ENCODE measurements at regions not wholly inside any gene's neighbourhood (a gene's known extent, or its start where the extent isn't known, plus 50 kb on each side); places are given as distances from the start of the nearest gene placed in this dataset.

DNA sequence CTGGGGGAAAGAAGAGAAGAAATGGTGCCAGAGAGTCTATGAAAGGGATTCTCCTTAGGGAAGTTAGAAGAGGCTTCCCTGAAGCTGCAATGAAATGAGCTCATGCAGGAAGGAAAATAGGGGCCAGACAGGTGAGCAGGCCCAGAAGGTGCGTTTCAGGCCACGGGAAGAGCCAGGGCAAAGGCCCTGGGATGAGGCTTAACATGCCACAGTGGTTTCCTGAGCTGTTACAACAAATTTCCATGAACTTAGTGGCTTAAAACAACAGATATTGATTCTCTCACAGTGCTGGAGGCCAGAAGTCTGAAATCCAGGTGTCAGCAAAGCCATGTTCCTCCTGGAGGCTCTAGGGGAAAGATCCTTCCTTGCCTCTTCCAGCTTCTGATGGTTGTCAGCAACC lies 167.9 kb downstream of the TFAP2C start:
- no peaks in the 10 kb centered on the region for H3K27me3 ChIP-seq (ENCODE audit: control insufficient read depth, insufficient read depth, low read length)
- Mint-ChIP-seq H3K27ac (no peak overlapping the region), H3K27me3 (peaks cover 6% of the 10 kb centered on the region), H3K4me3 (no peak overlapping the region), H3K36me3 (no peaks in the 10 kb centered on the region), H3K4me1 (no peaks in the 10 kb centered on the region), H3K9me3 (peaks cover 0 to 8% (median 3%) of the 10 kb centered on the region in 7 donors)
- peaks cover 0 to 2% of the 10 kb centered on the region in 2 experiments for H3K9me3 ChIP-seq (ENCODE audit: control insufficient read depth in 2 of 2, low read length in 2 of 2)
- no peaks in the 10 kb centered on the region for H3K4me1 ChIP-seq (ENCODE audit: control insufficient read depth, insufficient read depth, low read length, poor library complexity, severe bottlenecking)
- H3K27ac ChIP-seq (ENCODE audit: insufficient read depth, low read length, poor library complexity, severe bottlenecking) = no peak overlapping the region
- H3K36me3 ChIP-seq (ENCODE audit: control insufficient read depth, insufficient read depth, low read length) = no peaks in the 10 kb centered on the region
- ATAC-seq (ENCODE audit: low read depth in 2 of 2) (no peak), DNase-seq (no peak)
- no peak overlapping the region for H3K4me3 ChIP-seq (ENCODE audit: low read depth, low read length)

DNA sequence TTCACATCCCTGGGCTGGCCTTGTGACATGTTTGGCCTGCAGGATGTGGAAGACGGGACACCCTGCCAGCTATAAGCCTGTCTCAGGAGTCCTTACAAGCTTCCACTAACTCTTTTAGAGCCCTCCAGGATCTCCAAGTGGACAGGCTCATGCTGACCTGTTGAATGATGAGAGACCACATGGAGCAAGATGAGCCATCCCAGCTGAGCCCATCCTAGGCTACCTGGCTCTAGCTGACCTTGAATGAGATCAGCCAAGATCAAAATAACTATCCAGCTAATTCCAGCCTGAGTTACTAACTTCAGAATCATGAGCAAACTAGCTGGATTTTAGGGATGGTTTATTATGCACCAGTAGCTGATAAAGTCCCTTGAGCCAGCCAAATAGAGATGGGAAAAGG lies 169.5 kb downstream of the TFAP2C start:
- Histone ChIP-seq H3K9me3 (ENCODE audit: control insufficient read depth in 2 of 2, low read length in 2 of 2) (peaks cover 0 to 2% of the 10 kb centered on the region in 2 experiments), H3K4me1 (ENCODE audit: control insufficient read depth, insufficient read depth, low read length, poor library complexity, severe bottlenecking) (no peaks in the 10 kb centered on the region), H3K27me3 (ENCODE audit: control insufficient read depth, insufficient read depth, low read length) (no peaks in the 10 kb centered on the region), H3K4me3 (ENCODE audit: low read depth, low read length) (no peak overlapping the region), H3K27ac (ENCODE audit: insufficient read depth, low read length, poor library complexity, severe bottlenecking) (no peak overlapping the region), H3K36me3 (ENCODE audit: control insufficient read depth, insufficient read depth, low read length) (no peaks in the 10 kb centered on the region)
- ATAC-seq (ENCODE audit: low read depth in 2 of 2) = no peak
- Mint-ChIP-seq H3K27ac (no peak overlapping the region), H3K27me3 (peaks cover 6% of the 10 kb centered on the region), H3K4me3 (no peak overlapping the region), H3K9me3 (peaks cover 0 to 8% (median 3%) of the 10 kb centered on the region in 7 donors), H3K4me1 (no peaks in the 10 kb centered on the region), H3K36me3 (no peaks in the 10 kb centered on the region)
- DNase-seq = no peak

DNA sequence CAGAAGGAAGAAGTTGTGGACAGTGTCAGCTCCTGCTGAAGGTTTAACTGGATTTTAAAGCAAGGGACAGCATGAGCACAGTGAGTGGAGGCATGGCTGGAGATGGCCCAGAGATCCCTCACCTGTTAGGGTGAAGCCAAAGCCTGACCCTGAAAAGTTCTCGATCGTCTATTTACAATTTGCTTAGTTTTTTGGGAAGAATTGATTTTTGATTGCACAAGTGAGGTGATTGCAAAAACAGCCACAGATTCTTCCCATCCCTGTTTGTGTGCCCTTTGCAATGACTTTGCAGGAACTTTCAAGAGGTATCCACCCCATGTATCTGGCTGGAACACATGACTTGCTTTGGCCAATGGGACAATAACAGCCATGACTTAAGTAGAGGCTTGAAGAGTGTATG lies 170.1 kb downstream of the TFAP2C start:
- Histone ChIP-seq H3K4me1 (ENCODE audit: control insufficient read depth, insufficient read depth, low read length, poor library complexity, severe bottlenecking) (no peaks in the 10 kb centered on the region), H3K27me3 (ENCODE audit: control insufficient read depth, insufficient read depth, low read length) (no peaks in the 10 kb centered on the region), H3K4me3 (ENCODE audit: low read depth, low read length) (no peak overlapping the region), H3K36me3 (ENCODE audit: control insufficient read depth, insufficient read depth, low read length) (no peaks in the 10 kb centered on the region), H3K9me3 (ENCODE audit: control insufficient read depth in 2 of 2, low read length in 2 of 2) (peaks cover 0 to 2% of the 10 kb centered on the region in 2 experiments), H3K27ac (ENCODE audit: insufficient read depth, low read length, poor library complexity, severe bottlenecking) (no peak overlapping the region)
- Mint-ChIP-seq H3K27ac (no peak overlapping the region), H3K36me3 (no peaks in the 10 kb centered on the region), H3K27me3 (peaks cover 3% of the 10 kb centered on the region), H3K4me3 (no peak overlapping the region), H3K9me3 (peaks cover 0 to 8% (median 3%) of the 10 kb centered on the region in 7 donors), H3K4me1 (no peaks in the 10 kb centered on the region)
- ATAC-seq (ENCODE audit: low read depth in 2 of 2) = no peak
- DNase-seq = no peak

DNA sequence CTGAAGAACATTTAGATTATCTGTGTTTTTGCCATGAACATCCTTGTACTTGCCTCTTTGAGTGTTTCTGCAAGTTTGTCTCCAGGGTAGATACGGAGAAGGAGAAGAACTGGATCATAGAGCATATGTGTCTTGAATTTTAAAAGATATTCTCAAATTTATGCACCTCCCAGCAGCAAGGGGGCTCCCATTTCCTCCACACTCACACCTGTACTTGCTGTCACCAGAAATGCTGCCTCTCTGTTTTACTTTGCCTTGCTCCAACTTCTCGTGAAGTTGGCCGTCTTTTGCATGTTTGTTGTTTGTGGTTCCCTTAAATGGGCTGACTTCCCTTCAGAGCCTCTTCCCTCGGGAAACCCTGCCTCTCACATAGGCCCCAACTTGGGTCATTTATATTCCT lies 171.0 kb downstream of the TFAP2C start:
- Mint-ChIP-seq H3K27ac (no peak overlapping the region), H3K36me3 (no peaks in the 10 kb centered on the region), H3K4me3 (no peak overlapping the region), H3K27me3 (no peaks in the 10 kb centered on the region), H3K9me3 (peaks cover 0 to 8% (median 3%) of the 10 kb centered on the region in 7 donors), H3K4me1 (no peaks in the 10 kb centered on the region)
- H3K9me3 ChIP-seq (ENCODE audit: control insufficient read depth in 2 of 2, low read length in 2 of 2) = peaks cover 0 to 2% of the 10 kb centered on the region in 2 experiments
- no peaks in the 10 kb centered on the region for H3K27me3 ChIP-seq (ENCODE audit: control insufficient read depth, insufficient read depth, low read length)
- no peaks in the 10 kb centered on the region for H3K36me3 ChIP-seq (ENCODE audit: control insufficient read depth, insufficient read depth, low read length)
- no peak overlapping the region for H3K4me3 ChIP-seq (ENCODE audit: low read depth, low read length)
- DNase-seq (no peak), ATAC-seq (ENCODE audit: low read depth in 2 of 2) (no peak)
- H3K27ac ChIP-seq (ENCODE audit: insufficient read depth, low read length, poor library complexity, severe bottlenecking) = no peak overlapping the region
- no peaks in the 10 kb centered on the region for H3K4me1 ChIP-seq (ENCODE audit: control insufficient read depth, insufficient read depth, low read length, poor library complexity, severe bottlenecking)

DNA sequence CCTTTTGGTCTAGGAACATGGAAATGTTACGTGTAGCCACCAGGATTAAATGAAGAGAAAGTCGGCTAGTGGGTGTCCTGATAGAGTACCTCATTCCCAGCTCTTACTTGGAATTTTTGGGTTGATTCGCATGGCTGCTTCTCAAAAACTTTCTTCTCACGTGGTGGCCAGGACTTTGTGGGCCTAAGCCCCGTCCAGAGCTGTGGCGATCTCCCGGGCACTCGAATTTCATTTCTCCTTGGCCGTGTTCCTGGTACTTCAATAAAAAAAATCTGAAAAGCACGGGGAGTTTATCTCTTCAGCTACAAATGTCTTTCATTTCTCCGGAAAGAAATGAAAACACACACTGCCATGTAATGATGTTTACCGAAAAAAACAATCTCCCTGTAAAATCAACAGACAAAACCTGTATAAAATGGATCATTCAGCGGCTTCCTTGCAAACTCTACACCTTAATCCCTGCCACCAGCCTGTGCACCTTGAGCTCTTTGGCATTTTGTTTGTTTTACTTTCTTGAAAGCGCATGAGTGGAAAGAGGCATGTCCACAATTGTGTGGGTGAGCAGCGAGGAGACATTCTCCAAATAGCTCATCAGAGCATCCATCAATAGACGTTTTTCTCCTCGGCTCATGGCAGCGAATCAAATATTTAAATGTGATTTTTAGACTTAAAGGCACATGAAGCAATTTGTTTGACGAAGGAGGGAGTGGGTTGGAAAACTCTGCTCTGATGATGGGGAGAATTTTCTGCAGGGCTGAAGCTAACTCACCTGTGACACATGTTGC lies 173.1 kb downstream of the TFAP2C start:
- no peaks in the 10 kb centered on the region for H3K4me1 Mint-ChIP-seq
- DNase-seq = no peak

DNA sequence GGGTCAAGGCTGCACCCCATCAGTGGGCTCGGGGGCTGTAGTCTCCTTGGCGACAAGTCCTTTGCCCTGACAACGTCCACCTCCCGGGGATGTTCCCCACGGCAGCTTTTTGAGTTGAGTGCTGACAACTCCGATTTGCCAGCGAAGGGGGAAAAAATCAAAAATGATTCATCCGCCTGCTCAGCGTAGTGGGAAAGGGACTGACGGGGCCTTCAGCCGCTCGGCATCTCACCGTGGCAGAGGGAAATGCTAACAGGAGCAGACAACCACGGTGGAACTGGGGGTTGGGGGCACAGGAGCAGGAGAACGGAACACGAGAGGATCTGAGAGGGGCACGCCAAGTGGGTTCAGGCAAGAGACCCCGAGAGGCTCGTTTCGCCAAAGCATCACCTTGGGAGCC lies 173.7 kb downstream of the TFAP2C start:
- ATAC-seq (ENCODE audit: low read depth in 2 of 2) (no peak), DNase-seq (no peak)
- H3K36me3 ChIP-seq (ENCODE audit: control insufficient read depth, insufficient read depth, low read length) = no peaks in the 10 kb centered on the region
- peaks cover 0 to 2% of the 10 kb centered on the region in 2 experiments for H3K9me3 ChIP-seq (ENCODE audit: control insufficient read depth in 2 of 2, low read length in 2 of 2)
- no peaks in the 10 kb centered on the region for H3K27me3 ChIP-seq (ENCODE audit: control insufficient read depth, insufficient read depth, low read length)
- no peak overlapping the region for H3K4me3 Mint-ChIP-seq
- H3K9me3 Mint-ChIP-seq = peaks cover 0 to 8% (median 4%) of the 10 kb centered on the region in 7 donors
- no peaks in the 10 kb centered on the region for H3K4me1 Mint-ChIP-seq
- H3K36me3 Mint-ChIP-seq = no peaks in the 10 kb centered on the region
- H3K27ac ChIP-seq (ENCODE audit: insufficient read depth, low read length, poor library complexity, severe bottlenecking) = no peak overlapping the region
- H3K27ac Mint-ChIP-seq = no peak overlapping the region
- H3K4me1 ChIP-seq (ENCODE audit: control insufficient read depth, insufficient read depth, low read length, poor library complexity, severe bottlenecking) = no peaks in the 10 kb centered on the region
- peaks cover 5% of the 10 kb centered on the region for H3K27me3 Mint-ChIP-seq
- no peak overlapping the region for H3K4me3 ChIP-seq (ENCODE audit: low read depth, low read length)

More for the DNA sequence above, 173.1 kb downstream of the TFAP2C start:
- no peaks in the 10 kb centered on the region for H3K4me1 ChIP-seq (ENCODE audit: control insufficient read depth, insufficient read depth, low read length, poor library complexity, severe bottlenecking)
- H3K4me3 ChIP-seq (ENCODE audit: low read depth, low read length) = no peak overlapping the region
- peaks cover 0 to 2% of the 10 kb centered on the region in 2 experiments for H3K9me3 ChIP-seq (ENCODE audit: control insufficient read depth in 2 of 2, low read length in 2 of 2)
- Mint-ChIP-seq H3K4me3 (no peak overlapping the region), H3K9me3 (peaks cover 0 to 9% (median 3%) of the 10 kb centered on the region in 7 donors), H3K27ac (no peak overlapping the region), H3K27me3 (no peaks in the 10 kb centered on the region), H3K36me3 (no peaks in the 10 kb centered on the region)
- ATAC-seq (ENCODE audit: low read depth in 2 of 2) = no peak
- H3K27me3 ChIP-seq (ENCODE audit: control insufficient read depth, insufficient read depth, low read length) = no peaks in the 10 kb centered on the region
- no peaks in the 10 kb centered on the region for H3K36me3 ChIP-seq (ENCODE audit: control insufficient read depth, insufficient read depth, low read length)
- H3K27ac ChIP-seq (ENCODE audit: insufficient read depth, low read length, poor library complexity, severe bottlenecking) = no peak overlapping the region

DNA sequence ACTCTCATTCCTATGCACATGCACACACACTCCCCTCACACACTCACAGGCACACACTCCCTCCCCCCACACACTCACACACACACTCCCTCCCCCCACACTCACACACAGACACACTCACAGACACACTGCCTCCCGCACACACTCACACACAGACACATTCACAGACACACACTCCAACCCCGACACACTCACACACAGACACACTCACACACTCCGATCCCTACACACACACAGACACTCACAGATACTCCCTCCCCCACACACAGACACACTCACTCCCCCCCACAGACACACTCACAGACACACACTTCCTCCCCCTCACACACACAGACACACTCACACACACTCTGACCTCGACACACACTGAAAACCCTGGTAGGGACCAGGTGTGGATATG lies 176.2 kb downstream of the TFAP2C start:
- no peak for DNase-seq
- no peak overlapping the region for H3K27ac ChIP-seq (ENCODE audit: insufficient read depth, low read length, poor library complexity, severe bottlenecking)
- H3K27me3 ChIP-seq (ENCODE audit: control insufficient read depth, insufficient read depth, low read length) = no peaks in the 10 kb centered on the region
- no peaks in the 10 kb centered on the region for H3K4me1 ChIP-seq (ENCODE audit: control insufficient read depth, insufficient read depth, low read length, poor library complexity, severe bottlenecking)
- Mint-ChIP-seq H3K36me3 (no peaks in the 10 kb centered on the region), H3K27me3 (peaks cover 7% of the 10 kb centered on the region), H3K27ac (no peak overlapping the region), H3K4me1 (no peaks in the 10 kb centered on the region), H3K9me3 (peaks cover 0 to 4% (median 0%) of the 10 kb centered on the region in 7 donors), H3K4me3 (no peak overlapping the region)
- no peaks in the 10 kb centered on the region for H3K36me3 ChIP-seq (ENCODE audit: control insufficient read depth, insufficient read depth, low read length)
- no peak for ATAC-seq (ENCODE audit: low read depth in 2 of 2)
- no peak overlapping the region for H3K4me3 ChIP-seq (ENCODE audit: low read depth, low read length)
- H3K9me3 ChIP-seq (ENCODE audit: control insufficient read depth in 2 of 2, low read length in 2 of 2) = no peaks in the 10 kb centered on the region

DNA sequence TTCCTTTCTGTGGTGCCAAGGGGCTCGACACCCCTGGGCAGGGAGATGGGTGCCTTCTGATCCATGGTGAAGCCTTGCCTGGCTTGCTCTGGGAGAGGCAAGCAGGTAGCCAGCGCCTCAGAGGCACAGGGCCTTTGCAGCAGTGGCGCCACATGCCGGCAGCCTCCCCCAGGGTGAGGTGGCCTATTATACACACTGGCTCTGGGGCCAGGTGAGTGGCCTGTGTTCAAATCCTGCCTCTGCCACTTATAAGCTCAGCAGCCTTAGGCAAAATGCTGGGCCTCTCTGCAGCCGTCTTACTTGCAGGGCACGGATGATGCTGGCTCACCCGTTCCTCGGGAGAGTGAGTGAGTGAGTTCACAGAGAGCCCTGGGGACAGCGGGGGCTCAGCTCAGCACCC lies 176.9 kb downstream of the TFAP2C start:
- no peaks in the 10 kb centered on the region for H3K4me1 Mint-ChIP-seq
- H3K4me1 ChIP-seq (ENCODE audit: control insufficient read depth, insufficient read depth, low read length, poor library complexity, severe bottlenecking) = no peaks in the 10 kb centered on the region
- no peaks in the 10 kb centered on the region for H3K27me3 ChIP-seq (ENCODE audit: control insufficient read depth, insufficient read depth, low read length)
- peaks cover 7% of the 10 kb centered on the region for H3K27me3 Mint-ChIP-seq
- no peak overlapping the region for H3K27ac ChIP-seq (ENCODE audit: insufficient read depth, low read length, poor library complexity, severe bottlenecking)
- DNase-seq = no peak
- H3K9me3 ChIP-seq (ENCODE audit: control insufficient read depth in 2 of 2, low read length in 2 of 2) = no peaks in the 10 kb centered on the region
- no peak overlapping the region for H3K4me3 ChIP-seq (ENCODE audit: low read depth, low read length)
- peak overlapping the region in 1 of 3 donors; percentile 69 for H3K27ac Mint-ChIP-seq
- no peaks in the 10 kb centered on the region for H3K36me3 ChIP-seq (ENCODE audit: control insufficient read depth, insufficient read depth, low read length)
- ATAC-seq (ENCODE audit: low read depth in 2 of 2) = no peak
- no peaks in the 10 kb centered on the region for H3K36me3 Mint-ChIP-seq
- peak overlapping the region in 1 of 4 donors; percentile 31 for H3K4me3 Mint-ChIP-seq
- H3K9me3 Mint-ChIP-seq = peaks cover 0 to 4% (median 0%) of the 10 kb centered on the region in 7 donors
